IPS DF 6.9 (cell line): ENCODE measurements at regions not wholly inside any gene's neighbourhood (a gene's known extent, or its start where the extent isn't known, plus 50 kb on each side); places are given as distances from the start of the nearest gene placed in this dataset.

Experiments
- DNase-seq: peaks from one replicate; pipeline ENCODE4 v3.0.0-alpha.2; 2013; ENCODE audit warnings: low read depth, low spot score
- H3K27ac ChIP-seq: one replicate; pipeline ENCODE4 v1.5.1; 2013; ENCODE audit warnings: low read length, control low read depth
- H3K27me3 ChIP-seq: 2 replicates; pipeline ENCODE4 v1.6.1; 2013; ENCODE audit warnings: mild to moderate bottlenecking, low read length; ENCODE audit not compliant: control insufficient read depth, insufficient read depth
- H3K36me3 ChIP-seq: 2 replicates; pipeline ENCODE4 v1.6.1; 2013; ENCODE audit warnings: low read length; ENCODE audit not compliant: control insufficient read depth, insufficient read depth
- H3K4me1 ChIP-seq: 2 replicates; pipeline ENCODE4 v1.6.1; 2013; ENCODE audit warnings: low read length; ENCODE audit not compliant: control insufficient read depth, insufficient read depth
- H3K4me3 ChIP-seq: 2 replicates; pipeline ENCODE4 v1.5.1; 2013; ENCODE audit warnings: mild to moderate bottlenecking, low read length
- H3K9me3 ChIP-seq: 2 replicates; pipeline ENCODE4 v1.6.1; 2013; ENCODE audit warnings: low read length, inconsistent platforms; ENCODE audit not compliant: control insufficient read depth, insufficient read depth
- WGBS: extraction: QIAGEN DNeasy Blood & Tissue Kit; methylation state at CpG from one replicate; pipeline ENCODE4 v1.1.7; 2013; ENCODE audit warnings: mixed read lengths, missing lambda C conversion rate; ENCODE audit not compliant: insufficient read length, insufficient coverage; 5-methylcytosine and 5-hydroxymethylcytosine counted together

GRCh38 chr11:87934182-87934581, 241.1 kb downstream of the RAB38 start:
- Histone ChIP-seq H3K27ac (no peak overlapping the region), H3K4me3 (no peak overlapping the region), H3K27me3 (no peaks in the 10 kb centered on the region), H3K4me1 (no peaks in the 10 kb centered on the region), H3K9me3 (no peaks in the 10 kb centered on the region), H3K36me3 (no peaks in the 10 kb centered on the region)
- DNase-seq: no peak
- WGBS: no CpG with 5 or more reads among the region's 2 CpGs

DNA sequence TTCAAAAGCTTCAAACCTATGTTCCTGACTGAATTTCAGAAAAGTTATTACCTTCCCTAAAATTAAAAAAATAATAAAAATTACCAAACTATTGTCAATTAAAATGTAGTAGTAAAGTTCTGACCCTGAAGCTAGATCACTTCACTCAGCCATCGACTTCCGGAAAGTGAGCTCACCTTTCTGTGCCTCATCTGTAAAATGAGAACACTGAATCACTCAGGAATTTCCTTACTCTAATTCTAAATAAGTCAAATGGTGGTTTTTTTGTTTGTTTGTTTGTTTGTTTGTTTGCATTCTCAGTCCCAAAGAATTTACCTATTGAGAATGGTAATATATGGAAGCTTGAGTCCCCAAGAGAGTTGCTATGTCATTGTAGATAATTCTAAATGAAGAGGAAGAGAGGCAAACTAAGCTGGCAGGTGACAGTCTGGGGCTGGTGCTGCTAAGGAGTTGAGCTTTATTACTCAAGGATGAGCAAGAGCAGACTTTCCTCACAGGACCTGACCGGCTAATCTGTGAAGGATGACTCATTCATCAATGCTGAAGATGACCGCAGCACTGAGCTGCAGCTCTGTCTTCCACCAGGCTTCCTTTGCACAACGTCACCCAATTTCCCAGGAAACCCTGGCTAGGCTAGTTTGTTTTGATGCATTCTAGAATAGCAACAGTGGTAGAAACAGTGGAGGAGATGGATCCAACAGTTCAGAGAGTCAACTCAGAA, 248.8 kb downstream of the RAB38 start:
- H3K9me3 ChIP-seq: no peaks in the 10 kb centered on the region
- H3K27ac ChIP-seq: no peak overlapping the region
- DNase-seq: no peak
- H3K4me3 ChIP-seq: no peak overlapping the region
- no peaks in the 10 kb centered on the region for H3K36me3 ChIP-seq
- WGBS: no CpG with 5 or more reads among the region's 5 CpGs
- H3K4me1 ChIP-seq: 0 out of 2 replicates have a peak, but pooled peaks cover 1% of the 10 kb centered on the region
- H3K27me3 ChIP-seq: no peaks in the 10 kb centered on the region

- Histone ChIP-seq H3K27ac (no peak overlapping the region), H3K4me1 (0 out of 2 replicates have a peak, but pooled peaks cover 1% of the 10 kb centered on the region), H3K36me3 (no peaks in the 10 kb centered on the region), H3K4me3 (no peak overlapping the region), H3K9me3 (no peaks in the 10 kb centered on the region), H3K27me3 (no peaks in the 10 kb centered on the region)
- DNase-seq: no peak
- WGBS: no CpG with 5 or more reads among the region's 1 CpG
Measured at GRCh38 chr11:87924125-87924524, 251.1 kb downstream of the RAB38 start.

DNA sequence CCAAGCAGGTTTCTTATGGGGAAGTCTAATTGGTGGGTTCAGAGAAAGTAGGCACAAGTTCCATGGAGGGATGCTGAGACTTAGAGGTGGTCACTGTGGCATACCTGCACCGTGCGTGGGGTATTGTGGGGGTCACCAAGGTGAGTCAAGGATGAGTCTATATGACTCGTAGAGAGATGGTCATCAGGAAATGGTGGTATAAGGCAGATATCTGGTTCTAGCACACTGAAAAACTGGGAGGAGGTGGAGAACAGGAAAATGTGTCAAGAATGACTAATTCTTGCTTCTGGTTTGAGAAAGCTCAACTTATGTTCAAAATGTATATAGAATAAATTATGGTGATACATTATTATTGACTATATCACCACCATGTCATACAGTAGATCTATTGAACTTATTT, 258.1 kb downstream of the RAB38 start:
- Histone ChIP-seq H3K27me3 (no peaks in the 10 kb centered on the region), H3K36me3 (no peaks in the 10 kb centered on the region), H3K4me1 (no peaks in the 10 kb centered on the region), H3K4me3 (no peak overlapping the region), H3K9me3 (no peaks in the 10 kb centered on the region), H3K27ac (no peak overlapping the region)
- no CpG with 5 or more reads among the region's 3 CpGs for WGBS
- no peak for DNase-seq

GRCh38 chr11:87909178-87909577, 266.1 kb downstream of the RAB38 start:
- Histone ChIP-seq H3K27ac (no peak overlapping the region), H3K4me3 (no peak overlapping the region), H3K4me1 (no peaks in the 10 kb centered on the region), H3K9me3 (no peaks in the 10 kb centered on the region), H3K27me3 (no peaks in the 10 kb centered on the region), H3K36me3 (no peaks in the 10 kb centered on the region)
- no CpG with 5 or more reads among the region's 2 CpGs for WGBS
- DNase-seq: no peak

GRCh38 chr11:87908086-87908485, 267.2 kb downstream of the RAB38 start:
- no peaks in the 10 kb centered on the region for H3K36me3 ChIP-seq
- H3K27me3 ChIP-seq: no peaks in the 10 kb centered on the region
- no peak overlapping the region for H3K27ac ChIP-seq
- DNase-seq: no peak
- WGBS: no CpG with 5 or more reads among the region's 1 CpG
- H3K4me3 ChIP-seq: no peak overlapping the region
- H3K9me3 ChIP-seq: no peaks in the 10 kb centered on the region
- no peaks in the 10 kb centered on the region for H3K4me1 ChIP-seq

GRCh38 chr11:87903345-87903744, 271.9 kb downstream of the RAB38 start:
- Histone ChIP-seq H3K27me3 (no peaks in the 10 kb centered on the region), H3K4me1 (no peaks in the 10 kb centered on the region), H3K36me3 (no peaks in the 10 kb centered on the region), H3K9me3 (no peaks in the 10 kb centered on the region), H3K4me3 (no peak overlapping the region), H3K27ac (no peak overlapping the region)
- DNase-seq: no peak
- no CpG with 5 or more reads among the region's 3 CpGs for WGBS

DNA sequence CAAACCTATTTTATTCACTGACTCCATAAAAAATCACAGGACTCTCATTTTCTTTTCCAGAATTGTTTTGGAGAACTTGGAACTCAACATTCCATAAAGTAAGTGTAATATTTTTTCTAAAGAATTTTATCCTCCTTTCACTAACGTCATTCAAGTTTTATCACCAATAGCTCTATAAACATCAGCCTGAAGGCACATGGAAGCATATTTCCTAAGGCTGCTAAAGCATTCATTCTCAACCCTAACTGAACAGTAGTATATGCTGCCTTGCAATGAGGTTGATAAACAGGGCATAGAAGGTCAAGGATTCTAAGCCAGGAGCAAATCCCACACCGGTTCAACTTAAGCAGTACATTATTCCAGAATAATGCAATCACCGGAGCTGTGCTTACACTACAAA, 273.9 kb downstream of the RAB38 start:
- no peak for DNase-seq
- Histone ChIP-seq H3K4me1 (no peaks in the 10 kb centered on the region), H3K27ac (no peak overlapping the region), H3K27me3 (no peaks in the 10 kb centered on the region), H3K4me3 (no peak overlapping the region), H3K9me3 (no peaks in the 10 kb centered on the region), H3K36me3 (no peaks in the 10 kb centered on the region)
- WGBS: no CpG with 5 or more reads among the region's 3 CpGs

- no peak overlapping the region for H3K4me3 ChIP-seq
- H3K27ac ChIP-seq: no peak overlapping the region
- no peaks in the 10 kb centered on the region for H3K4me1 ChIP-seq
- H3K36me3 ChIP-seq: no peaks in the 10 kb centered on the region
- WGBS: no CpG with 5 or more reads among the region's 1 CpG
- no peaks in the 10 kb centered on the region for H3K27me3 ChIP-seq
- DNase-seq: no peak
- no peaks in the 10 kb centered on the region for H3K9me3 ChIP-seq
Measured at GRCh38 chr11:87897921-87898320, 277.3 kb downstream of the RAB38 start.

GRCh38 chr11:87897071-87897470, 278.2 kb downstream of the RAB38 start:
- Histone ChIP-seq H3K4me3 (no peak overlapping the region), H3K36me3 (no peaks in the 10 kb centered on the region), H3K27me3 (no peaks in the 10 kb centered on the region), H3K4me1 (no peaks in the 10 kb centered on the region), H3K27ac (no peak overlapping the region), H3K9me3 (no peaks in the 10 kb centered on the region)
- no peak for DNase-seq

- no CpG with 5 or more reads among the region's 1 CpG for WGBS
- H3K27ac ChIP-seq: no peak overlapping the region
- no peaks in the 10 kb centered on the region for H3K4me1 ChIP-seq
- H3K27me3 ChIP-seq: no peaks in the 10 kb centered on the region
- no peaks in the 10 kb centered on the region for H3K9me3 ChIP-seq
- no peak for DNase-seq
- H3K36me3 ChIP-seq: no peaks in the 10 kb centered on the region
- H3K4me3 ChIP-seq: no peak overlapping the region
Measured at GRCh38 chr11:87894961-87895360, 280.3 kb downstream of the RAB38 start.
